ENCODE measurements at regions not wholly inside any gene's neighbourhood (a gene's known extent, or its start where the extent isn't known, plus 50 kb on each side); places are given as distances from the start of the nearest gene placed in this dataset.

GRCh38 chrX:8861908-8862307, 60.7 kb upstream of the FAM9A start:
- no peak for TF ChIP-seq CTCF (conservative IDR thresholded peaks at IDR 0.05; ENCODE audit: low read depth, low read length)
- no peak for DNase-seq (ENCODE audit: low read depth)

GRCh38 chrX:8851231-8851886, 50.2 kb upstream of the FAM9A start:
- no peak for TF ChIP-seq CTCF (conservative IDR thresholded peaks at IDR 0.05; ENCODE audit: low read depth, low read length)

More at GRCh38 chrX:8861908-8862307, 60.7 kb upstream of the FAM9A start:
- H3K4me3 ChIP-seq (ENCODE audit: low read depth, low read length): no peak overlapping the region

More at GRCh38 chrX:8851231-8851886, 50.2 kb upstream of the FAM9A start:
- DNase-seq (ENCODE audit: low read depth): no peak
- H3K4me3 ChIP-seq (ENCODE audit: low read depth, low read length): no peak overlapping the region
